Adrenal gland (tissue), 5 donors: ENCODE measurements at regions not wholly inside any gene's neighbourhood (a gene's known extent, or its start where the extent isn't known, plus 50 kb on each side); places are given as distances from the start of the nearest gene placed in this dataset.
A peak's percentile ranks its signal among the peaks of the same experiment; 100 is the strongest.

Experiments
- CTCF ChIP-seq, 6 experiments: fragments of 450-650 bp in 4 of 6; fragments of 200-600 bp in 2 of 6; sonication (generic) in 1 of 6; IDR thresholded peaks; 1 replicate in 5 of 6; 2 replicates in 1 of 6; pipeline versions ENCODE4 v1.5.1 to v1.8.0; 2016 to 2021; ENCODE audit warnings: antibody characterized with exemption in 6 of 6, mild to moderate bottlenecking in 2 of 6, moderate library complexity in 1 of 6
- POLR2A ChIP-seq, 2 donors: fragments of 450-650 bp; IDR thresholded peaks; one replicate each; pipeline ENCODE4 v1.6.1; 2017; ENCODE audit warnings: antibody characterized with exemption in 2 of 2, mild to moderate bottlenecking in 2 of 2, moderate library complexity in 1 of 2
- donor health status: DM: no; HTN: no; CAD: no.

DNA sequence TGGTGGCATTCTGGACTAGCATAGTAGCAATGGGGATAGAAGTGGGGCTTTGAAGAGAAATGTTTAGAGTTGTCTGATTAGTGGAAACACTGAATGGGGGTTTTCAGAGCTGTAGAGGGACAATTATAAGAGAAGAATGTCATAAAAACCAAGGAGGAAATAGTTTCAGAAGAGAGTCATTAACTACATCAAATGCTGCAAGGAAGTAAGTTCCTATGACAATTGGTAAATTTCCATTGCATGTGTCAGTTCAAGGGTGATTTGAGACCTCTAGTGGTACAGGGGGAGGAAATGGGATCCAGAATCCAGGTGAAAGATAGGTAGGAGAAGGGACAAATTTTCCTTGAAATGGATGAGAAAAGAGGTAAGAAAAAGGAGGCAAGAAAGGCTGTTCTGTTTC lies 68.3 kb upstream of the TBC1D5 start:
- TF ChIP-seq POLR2A (IDR thresholded peaks at IDR 0.05): no peak
- peak in 1 of 6 experiments; percentile 25 for TF ChIP-seq CTCF (IDR thresholded peaks at IDR 0.05)
